ENCODE measurements at regions not wholly inside any gene's neighbourhood (a gene's known extent, or its start where the extent isn't known, plus 50 kb on each side); places are given as distances from the start of the nearest gene placed in this dataset.

DNA sequence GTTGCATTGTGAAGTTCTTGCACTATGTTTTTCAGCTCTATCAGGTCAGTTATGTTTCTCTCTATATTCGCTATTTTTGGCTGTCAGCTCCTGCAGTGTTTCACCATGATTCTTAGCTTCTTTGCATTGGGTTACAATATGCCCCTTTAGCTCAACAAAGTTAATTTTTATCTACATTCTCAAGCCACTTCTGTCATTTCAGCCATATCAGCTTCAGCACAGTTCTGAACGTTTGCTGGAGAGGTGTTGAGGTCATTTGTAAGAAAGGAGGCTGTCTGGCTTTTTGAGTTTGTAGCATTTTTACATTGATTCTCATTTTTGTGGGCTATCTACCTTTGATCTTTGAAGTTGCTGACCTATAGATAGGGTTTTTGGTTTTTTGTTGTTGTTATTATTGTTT lies 573.2 kb upstream of the RGS18 start:
- TF ChIP-seq BHLHE40 (IDR thresholded peaks at IDR 0.05; ENCODE audit: borderline replicate concordance) (no peak), SP1 (IDR thresholded peaks at IDR 0.05) (no peak)
